ENCODE measurements at regions not wholly inside any gene's neighbourhood (a gene's known extent, or its start where the extent isn't known, plus 50 kb on each side); places are given as distances from the start of the nearest gene placed in this dataset.

GRCh38 chr6:137692806-137693205, 174.3 kb upstream of the TNFAIP3 start:
- DNase-seq = no peak

- DNase-seq = no peak
Observed at GRCh38 chr6:137693711-137694110, 173.3 kb upstream of the TNFAIP3 start.

- DNase-seq = no peak
Observed at GRCh38 chr6:137696765-137697164, 170.3 kb upstream of the TNFAIP3 start.

- no peak for DNase-seq
Observed at GRCh38 chr6:137697267-137697938, 169.7 kb upstream of the TNFAIP3 start.

GRCh38 chr6:137698636-137699030, 168.4 kb upstream of the TNFAIP3 start:
- no peak for DNase-seq

- DNase-seq = no peak
Observed at GRCh38 chr6:137699031-137699683, 167.9 kb upstream of the TNFAIP3 start.

- DNase-seq = no peak
Observed at GRCh38 chr6:137700161-137700560, 166.9 kb upstream of the TNFAIP3 start.

- no peak for DNase-seq
Observed at GRCh38 chr6:137700751-137701477, 166.1 kb upstream of the TNFAIP3 start.

- DNase-seq = no peak
Observed at GRCh38 chr6:137701942-137702341, 165.1 kb upstream of the TNFAIP3 start.

- no peak for DNase-seq
Observed at GRCh38 chr6:137702791-137703424, 164.2 kb upstream of the TNFAIP3 start.

GRCh38 chr6:137704802-137705159, 162.3 kb upstream of the TNFAIP3 start:
- no peak for DNase-seq

- DNase-seq = no peak
Observed at GRCh38 chr6:137705160-137706082, 161.6 kb upstream of the TNFAIP3 start.

GRCh38 chr6:137706083-137706750, 160.8 kb upstream of the TNFAIP3 start:
- no peak for DNase-seq

GRCh38 chr6:137707038-137707589, 159.9 kb upstream of the TNFAIP3 start:
- DNase-seq = no peak

GRCh38 chr6:137707590-137708360, 159.3 kb upstream of the TNFAIP3 start:
- DNase-seq = peak; percentile 39

- DNase-seq = no peak
Observed at GRCh38 chr6:137708481-137708880, 158.6 kb upstream of the TNFAIP3 start.

GRCh38 chr6:137709424-137710236, 157.4 kb upstream of the TNFAIP3 start:
- no peak for DNase-seq

GRCh38 chr6:137711972-137712371, 155.1 kb upstream of the TNFAIP3 start:
- DNase-seq = no peak

GRCh38 chr6:137712587-137712986, 154.5 kb upstream of the TNFAIP3 start:
- no peak for DNase-seq

- no peak for DNase-seq
Observed at GRCh38 chr6:137715589-137716045, 151.4 kb upstream of the TNFAIP3 start.
